Skeletal muscle satellite cell (primary cell): ENCODE measurements at regions not wholly inside any gene's neighbourhood (a gene's known extent, or its start where the extent isn't known, plus 50 kb on each side); places are given as distances from the start of the nearest gene placed in this dataset.

Source experiments
- H3K27me3 ChIP-seq: 2 replicates; pipeline ENCODE4 v1.7.0; 2013; ENCODE audit warnings: low read length; ENCODE audit not compliant: control insufficient read depth, insufficient read depth
- H3K36me3 ChIP-seq: 2 replicates; pipeline ENCODE4 v1.7.0; 2013; ENCODE audit warnings: mild to moderate bottlenecking, control low read depth, low read length; ENCODE audit not compliant: insufficient read depth
- H3K4me1 ChIP-seq: 2 replicates; pipeline ENCODE4 v1.7.0; 2013; ENCODE audit warnings: low read length; ENCODE audit not compliant: control insufficient read depth, insufficient read depth
- H3K4me2 ChIP-seq: 2 replicates; pipeline ENCODE4 v1.7.0; 2013; ENCODE audit warnings: mild to moderate bottlenecking, low read length
- H3K4me3 ChIP-seq: 2 replicates; pipeline ENCODE4 v1.7.0; 2013; ENCODE audit warnings: low read length
- H3K9ac ChIP-seq: 2 replicates; pipeline ENCODE4 v1.7.0; 2013; ENCODE audit warnings: mild to moderate bottlenecking, low read depth, low read length, moderate library complexity
- H3K9me3 ChIP-seq: replicated peaks from 2 replicates; pipeline ENCODE4 v1.7.0; 2013; ENCODE audit warnings: mild to moderate bottlenecking, control low read depth, low read length

GRCh38 chr3:35409991-35410390 lies 229.3 kb upstream of the ARPP21 start:
- no peaks in the 10 kb centered on the region for H3K27me3 ChIP-seq
- no peaks in the 10 kb centered on the region for H3K36me3 ChIP-seq
- no peak overlapping the region for H3K4me2 ChIP-seq
- H3K4me3 ChIP-seq = no peak overlapping the region
- no peak overlapping the region for H3K9ac ChIP-seq
- H3K4me1 ChIP-seq = no peaks in the 10 kb centered on the region
- no peaks in the 10 kb centered on the region for H3K9me3 ChIP-seq

GRCh38 chr3:35413483-35413882 lies 225.8 kb upstream of the ARPP21 start:
- H3K36me3 ChIP-seq = no peaks in the 10 kb centered on the region
- H3K9ac ChIP-seq = no peak overlapping the region
- H3K27me3 ChIP-seq = no peaks in the 10 kb centered on the region
- H3K9me3 ChIP-seq = no peaks in the 10 kb centered on the region
- H3K4me1 ChIP-seq = no peaks in the 10 kb centered on the region
- no peak overlapping the region for H3K4me2 ChIP-seq
- no peak overlapping the region for H3K4me3 ChIP-seq

GRCh38 chr3:35417080-35417479 lies 222.2 kb upstream of the ARPP21 start:
- peaks cover 2% of the 10 kb centered on the region for H3K4me1 ChIP-seq
- no peaks in the 10 kb centered on the region for H3K36me3 ChIP-seq
- no peak overlapping the region for H3K9ac ChIP-seq
- no peaks in the 10 kb centered on the region for H3K27me3 ChIP-seq
- H3K4me2 ChIP-seq = no peak overlapping the region
- no peak overlapping the region for H3K4me3 ChIP-seq
- H3K9me3 ChIP-seq = no peaks in the 10 kb centered on the region

GRCh38 chr3:35422101-35422500 lies 217.2 kb upstream of the ARPP21 start:
- no peak overlapping the region for H3K4me3 ChIP-seq
- no peaks in the 10 kb centered on the region for H3K9me3 ChIP-seq

GRCh38 chr3:35422836-35423601 lies 216.3 kb upstream of the ARPP21 start:
- peak overlapping the region; percentile 50 for H3K4me2 ChIP-seq
- H3K36me3 ChIP-seq = no peaks in the 10 kb centered on the region
- peak overlapping the region; percentile 38 for H3K9ac ChIP-seq
- H3K27me3 ChIP-seq = no peaks in the 10 kb centered on the region
- no peaks in the 10 kb centered on the region for H3K9me3 ChIP-seq
- H3K4me1 ChIP-seq = peaks cover 18% of the 10 kb centered on the region
- H3K4me3 ChIP-seq = peak overlapping the region; percentile 31

More at GRCh38 chr3:35422101-35422500, 217.2 kb upstream of the ARPP21 start:
- Histone ChIP-seq H3K36me3 (no peaks in the 10 kb centered on the region), H3K9ac (no peak overlapping the region), H3K4me1 (peaks cover 18% of the 10 kb centered on the region), H3K4me2 (peak overlapping the region; percentile 50), H3K27me3 (no peaks in the 10 kb centered on the region)

- no peaks in the 10 kb centered on the region for H3K27me3 ChIP-seq
- peaks cover 18% of the 10 kb centered on the region for H3K4me1 ChIP-seq
- no peaks in the 10 kb centered on the region for H3K9me3 ChIP-seq
- no peak overlapping the region for H3K9ac ChIP-seq
- H3K4me3 ChIP-seq = no peak overlapping the region
- no peak overlapping the region for H3K4me2 ChIP-seq
- no peaks in the 10 kb centered on the region for H3K36me3 ChIP-seq
Observed at GRCh38 chr3:35426366-35426958, 212.9 kb upstream of the ARPP21 start.

GRCh38 chr3:35437381-35437780 lies 201.9 kb upstream of the ARPP21 start:
- H3K9me3 ChIP-seq = no peaks in the 10 kb centered on the region
- H3K36me3 ChIP-seq = no peaks in the 10 kb centered on the region
- H3K4me2 ChIP-seq = no peak overlapping the region
- H3K4me3 ChIP-seq = no peak overlapping the region
- H3K4me1 ChIP-seq = no peaks in the 10 kb centered on the region
- H3K9ac ChIP-seq = no peak overlapping the region
- no peaks in the 10 kb centered on the region for H3K27me3 ChIP-seq

- no peaks in the 10 kb centered on the region for H3K27me3 ChIP-seq
Observed at GRCh38 chr3:35438101-35438500, 201.2 kb upstream of the ARPP21 start.

GRCh38 chr3:35439663-35440062 lies 199.7 kb upstream of the ARPP21 start:
- H3K27me3 ChIP-seq = no peaks in the 10 kb centered on the region
- no peak overlapping the region for H3K4me3 ChIP-seq
- no peaks in the 10 kb centered on the region for H3K4me1 ChIP-seq
- no peak overlapping the region for H3K4me2 ChIP-seq
- no peaks in the 10 kb centered on the region for H3K9me3 ChIP-seq
- H3K9ac ChIP-seq = no peak overlapping the region
- no peaks in the 10 kb centered on the region for H3K36me3 ChIP-seq

More at GRCh38 chr3:35438101-35438500, 201.2 kb upstream of the ARPP21 start:
- H3K4me3 ChIP-seq = no peak overlapping the region
- H3K36me3 ChIP-seq = no peaks in the 10 kb centered on the region
- no peaks in the 10 kb centered on the region for H3K9me3 ChIP-seq
- no peak overlapping the region for H3K9ac ChIP-seq
- H3K4me1 ChIP-seq = no peaks in the 10 kb centered on the region
- H3K4me2 ChIP-seq = no peak overlapping the region

GRCh38 chr3:35440826-35441225 lies 198.5 kb upstream of the ARPP21 start:
- H3K36me3 ChIP-seq = no peaks in the 10 kb centered on the region
- no peak overlapping the region for H3K4me2 ChIP-seq
- no peak overlapping the region for H3K9ac ChIP-seq
- no peak overlapping the region for H3K4me3 ChIP-seq
- H3K9me3 ChIP-seq = no peaks in the 10 kb centered on the region
- H3K4me1 ChIP-seq = no peaks in the 10 kb centered on the region
- no peaks in the 10 kb centered on the region for H3K27me3 ChIP-seq

- H3K9me3 ChIP-seq = no peaks in the 10 kb centered on the region
- H3K27me3 ChIP-seq = no peaks in the 10 kb centered on the region
- H3K4me2 ChIP-seq = no peak overlapping the region
- no peak overlapping the region for H3K4me3 ChIP-seq
- no peak overlapping the region for H3K9ac ChIP-seq
- no peaks in the 10 kb centered on the region for H3K36me3 ChIP-seq
- no peaks in the 10 kb centered on the region for H3K4me1 ChIP-seq
Observed at GRCh38 chr3:35446896-35447295, 192.4 kb upstream of the ARPP21 start.

- no peaks in the 10 kb centered on the region for H3K36me3 ChIP-seq
- H3K9me3 ChIP-seq = no peaks in the 10 kb centered on the region
- H3K4me3 ChIP-seq = no peak overlapping the region
- no peak overlapping the region for H3K4me2 ChIP-seq
- no peak overlapping the region for H3K9ac ChIP-seq
- no peaks in the 10 kb centered on the region for H3K27me3 ChIP-seq
- H3K4me1 ChIP-seq = no peaks in the 10 kb centered on the region
Observed at GRCh38 chr3:35448121-35448520, 191.2 kb upstream of the ARPP21 start.
